ENCODE measurements at regions not wholly inside any gene's neighbourhood (a gene's known extent, or its start where the extent isn't known, plus 50 kb on each side); places are given as distances from the start of the nearest gene placed in this dataset.

GRCh38 chr17:51560398-51560797 is 300.1 kb downstream of the UTP18 start:
- Histone ChIP-seq H2AFZ (no peak overlapping the region), H3K4me1 (replicated peaks; ENCODE audit: insufficient read depth) (no peaks in the 10 kb centered on the region), H3K36me3 (ENCODE audit: low read depth) (no peaks in the 10 kb centered on the region), H3K27ac (no peak overlapping the region), H3F3A (ENCODE audit: insufficient read depth, low read depth) (no peaks in the 10 kb centered on the region), H3K9me2 (ENCODE audit: insufficient read depth) (no peaks in the 10 kb centered on the region; the same call in 1 of the 2 replicates), H3K4me3 (no peak overlapping the region), H4K20me1 (ENCODE audit: insufficient read depth) (no peaks in the 10 kb centered on the region; the same call in 1 of the 2 replicates), H3K79me2 (ENCODE audit: low read depth) (no peaks in the 10 kb centered on the region), H3K4me2 (no peak overlapping the region), H3K9me3 (ENCODE audit: insufficient read depth, low read depth) (no peaks in the 10 kb centered on the region), H3K27me3 (ENCODE audit: insufficient read depth, low read depth) (peaks cover 11% of the 10 kb centered on the region; the same call in 1 of the 2 replicates)
- CTCF ChIA-PET: no interaction called here
- POLR2A ChIA-PET (ENCODE audit: unreplicated experiment): no interaction called here
- BruUV-seq (replicated peaks): no TSS peak
- DNase-seq: no peak
- TF ChIP-seq EZH2 (IDR thresholded peaks at IDR 0.05; ENCODE audit: low read depth): no peak
- TF ChIP-seq, protein P1, sequence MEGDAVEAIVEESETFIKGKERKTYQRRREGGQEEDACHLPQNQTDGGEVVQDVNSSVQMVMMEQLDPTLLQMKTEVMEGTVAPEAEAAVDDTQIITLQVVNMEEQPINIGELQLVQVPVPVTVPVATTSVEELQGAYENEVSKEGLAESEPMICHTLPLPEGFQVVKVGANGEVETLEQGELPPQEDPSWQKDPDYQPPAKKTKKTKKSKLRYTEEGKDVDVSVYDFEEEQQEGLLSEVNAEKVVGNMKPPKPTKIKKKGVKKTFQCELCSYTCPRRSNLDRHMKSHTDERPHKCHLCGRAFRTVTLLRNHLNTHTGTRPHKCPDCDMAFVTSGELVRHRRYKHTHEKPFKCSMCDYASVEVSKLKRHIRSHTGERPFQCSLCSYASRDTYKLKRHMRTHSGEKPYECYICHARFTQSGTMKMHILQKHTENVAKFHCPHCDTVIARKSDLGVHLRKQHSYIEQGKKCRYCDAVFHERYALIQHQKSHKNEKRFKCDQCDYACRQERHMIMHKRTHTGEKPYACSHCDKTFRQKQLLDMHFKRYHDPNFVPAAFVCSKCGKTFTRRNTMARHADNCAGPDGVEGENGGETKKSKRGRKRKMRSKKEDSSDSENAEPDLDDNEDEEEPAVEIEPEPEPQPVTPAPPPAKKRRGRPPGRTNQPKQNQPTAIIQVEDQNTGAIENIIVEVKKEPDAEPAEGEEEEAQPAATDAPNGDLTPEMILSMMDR (conservative IDR thresholded peaks at IDR 0.05): no peak
- intact Hi-C loops (cut with micrococcal nuclease; ENCODE audit: unreplicated experiment): no loop called here

DNA sequence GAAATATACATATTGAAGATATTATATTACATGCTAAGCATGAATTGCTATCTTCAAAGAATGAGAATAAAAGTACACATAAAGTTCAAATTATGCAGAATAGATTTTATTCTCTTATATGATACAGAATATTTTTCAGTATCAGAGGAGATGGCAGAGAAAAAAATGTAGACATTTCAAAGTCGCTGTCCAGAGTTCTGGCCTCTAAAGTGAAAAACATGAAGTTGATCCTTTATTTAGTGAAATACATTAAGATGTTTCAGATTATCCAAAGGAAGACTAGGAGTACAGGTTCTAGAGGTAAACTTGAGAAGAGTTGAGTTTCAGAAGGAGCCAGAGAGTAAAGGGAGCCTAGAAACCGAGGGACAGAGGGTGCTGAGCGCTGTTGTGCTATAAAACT is 303.6 kb downstream of the UTP18 start:
- POLR2A ChIA-PET (ENCODE audit: unreplicated experiment): no interaction called here
- no peaks in the 10 kb centered on the region for H3K36me3 ChIP-seq (ENCODE audit: low read depth)

GRCh38 chr17:51572115-51572514 is 311.8 kb downstream of the UTP18 start:
- BruUV-seq (replicated peaks): no TSS peak
- H3K36me3 ChIP-seq (ENCODE audit: low read depth): no peaks in the 10 kb centered on the region
- no peak overlapping the region for H2AFZ ChIP-seq
- ChIA-PET POLR2A (ENCODE audit: unreplicated experiment) (no interaction called here), CTCF (no interaction called here)
- H3K4me2 ChIP-seq: no peak overlapping the region
- H3K9me2 ChIP-seq (ENCODE audit: insufficient read depth): no peaks in the 10 kb centered on the region
- intact Hi-C loops (cut with micrococcal nuclease; ENCODE audit: unreplicated experiment): no loop called here
- TF ChIP-seq, protein P1 (conservative IDR thresholded peaks at IDR 0.05): no peak
- TF ChIP-seq EZH2 (IDR thresholded peaks at IDR 0.05; ENCODE audit: low read depth): no peak
- H3K27me3 ChIP-seq (ENCODE audit: insufficient read depth, low read depth): peaks cover 33% of the 10 kb centered on the region
- DNase-seq: no peak
- H3K4me3 ChIP-seq: no peak overlapping the region
- H3K27ac ChIP-seq: no peak overlapping the region
- no peaks in the 10 kb centered on the region for H4K20me1 ChIP-seq (ENCODE audit: insufficient read depth)
- H3F3A ChIP-seq (ENCODE audit: insufficient read depth, low read depth): no peaks in the 10 kb centered on the region
- no peaks in the 10 kb centered on the region for H3K4me1 ChIP-seq (replicated peaks; ENCODE audit: insufficient read depth)
- no peaks in the 10 kb centered on the region for H3K9me3 ChIP-seq (ENCODE audit: insufficient read depth, low read depth)
- H3K79me2 ChIP-seq (ENCODE audit: low read depth): no peaks in the 10 kb centered on the region

More for the DNA sequence above, 303.6 kb downstream of the UTP18 start:
- Histone ChIP-seq H3K4me3 (no peak overlapping the region), H4K20me1 (ENCODE audit: insufficient read depth) (no peaks in the 10 kb centered on the region), H3K4me2 (no peak overlapping the region), H3K4me1 (replicated peaks; ENCODE audit: insufficient read depth) (no peaks in the 10 kb centered on the region), H3F3A (ENCODE audit: insufficient read depth, low read depth) (no peaks in the 10 kb centered on the region), H3K79me2 (ENCODE audit: low read depth) (no peaks in the 10 kb centered on the region), H3K27me3 (ENCODE audit: insufficient read depth, low read depth) (peaks cover 20% of the 10 kb centered on the region; the same call in 1 of the 2 replicates), H3K27ac (no peak overlapping the region), H3K9me3 (ENCODE audit: insufficient read depth, low read depth) (no peaks in the 10 kb centered on the region), H3K9me2 (ENCODE audit: insufficient read depth) (no peaks in the 10 kb centered on the region; the same call in 1 of the 2 replicates), H2AFZ (no peak overlapping the region)
- no peak for TF ChIP-seq EZH2 (IDR thresholded peaks at IDR 0.05; ENCODE audit: low read depth)
- TF ChIP-seq, protein P1 (conservative IDR thresholded peaks at IDR 0.05): no peak
- intact Hi-C loops (cut with micrococcal nuclease; ENCODE audit: unreplicated experiment): no loop called here
- no TSS peak for BruUV-seq (replicated peaks)
- CTCF ChIA-PET: no interaction called here
- DNase-seq: no peak
